GM12878 (cell line): ENCODE measurements at regions not wholly inside any gene's neighbourhood (a gene's known extent, or its start where the extent isn't known, plus 50 kb on each side); places are given as distances from the start of the nearest gene placed in this dataset.

Source experiments
- ATAC-seq: fragments of 200-7000 bp; cut with Tn5 transposase; 3 replicates; pipeline ENCODE4 v1.9.1; 2020; ENCODE audit warnings: mild to moderate bottlenecking, moderate library complexity
- BruUV-seq: library from RNA; stranded (reverse); fragments of 400-500 nt; replicated peaks from 2 replicates; lab custom pipeline; 2021; lab: Mats Ljungman, UMichigan
- CTCF ChIA-PET: fragments of 300-600 bp; sonication (Branson Sonifier 250); formaldehyde crosslinking; extraction: SDS; loops from one replicate; lab custom pipeline; 2021; ENCODE audit warnings: inconsistent platforms; lab: Yijun Ruan, JAX
- POLR2A ChIA-PET: fragments of 350-600 bp; formaldehyde crosslinking; extraction: SDS; loops from one replicate; lab custom pipeline; 2021; ENCODE audit warnings: inconsistent platforms; lab: Charles Lee
- RAD21 ChIA-PET: fragments of 300-600 bp; sonication (Branson Sonifier 250); formaldehyde crosslinking; loops from one replicate; lab custom pipeline; 2023; ENCODE audit warnings: antibody characterized with exemption; ENCODE audit not compliant: unreplicated experiment; lab: Charles Lee
- SMC1A ChIA-PET: fragments of 300-600 bp; sonication (Branson Sonifier 250); formaldehyde crosslinking; loops from one replicate; lab custom pipeline; 2023; ENCODE audit not compliant: unreplicated experiment, uncharacterized antibody; lab: Charles Lee
- DNase-seq: peaks from one replicate; pipeline ENCODE4 v3.0.0-alpha.2; 2011; ENCODE audit warnings: low read depth, low spot score
- FAIRE-seq: peaks from 3 replicates; lab custom pipeline; 2011; peaks lifted over from hg19 to GRCh38; lab: Jason Lieb, UNC
- H2AFZ ChIP-seq: 2 replicates; pipeline ENCODE4 v1.6.0; 2011; ENCODE audit warnings: low read depth, low read length, control low read depth; ENCODE audit not compliant: control insufficient read depth
- H3K27ac ChIP-seq: 2 replicates; pipeline ENCODE4 v1.5.1; 2011; ENCODE audit warnings: control low read depth; ENCODE audit not compliant: control insufficient read depth, insufficient read depth
- H3K27me3 ChIP-seq, 2 experiments: replicated peaks in 1 of 2; 2 replicates each; pipeline versions ENCODE4 v1.6.0 to v1.6.1; 2011; ENCODE audit warnings: low read length in 1 of 2; ENCODE audit not compliant: control insufficient read depth in 2 of 2, insufficient read depth in 2 of 2
- H3K36me3 ChIP-seq, 2 experiments: 2 replicates each; pipeline ENCODE4 v1.5.1; 2011; ENCODE audit warnings: low read length in 1 of 2; ENCODE audit not compliant: control insufficient read depth in 2 of 2, insufficient read depth in 2 of 2
- H3K4me1 ChIP-seq: 2 replicates; pipeline ENCODE4 v1.6.1; 2011; ENCODE audit warnings: mild to moderate bottlenecking, low read length, moderate library complexity, mixed read lengths; ENCODE audit not compliant: control insufficient read depth, insufficient read depth
- H3K4me2 ChIP-seq: 2 replicates; pipeline ENCODE4 v1.6.0; 2011; ENCODE audit warnings: control low read depth; ENCODE audit not compliant: control insufficient read depth, insufficient read depth
- H3K4me3 ChIP-seq: fragments of 200-600 bp; sonication (generic); 2 replicates; pipeline ENCODE4 v1.5.1; 2016
- H3K79me2 ChIP-seq: 2 replicates; pipeline ENCODE4 v1.6.0; 2011; ENCODE audit warnings: low read length; ENCODE audit not compliant: control insufficient read depth, insufficient read depth
- H3K9ac ChIP-seq: 2 replicates; pipeline ENCODE4 v1.8.0; 2011; ENCODE audit warnings: low read length, control low read depth, mixed read lengths; ENCODE audit not compliant: control insufficient read depth, insufficient read depth
- H3K9me3 ChIP-seq: replicated peaks from 3 replicates; pipeline ENCODE4 v1.5.1; 2011; ENCODE audit warnings: mild to moderate bottlenecking, low read length; ENCODE audit not compliant: control insufficient read depth, insufficient read depth
- H4K20me1 ChIP-seq: 2 replicates; pipeline ENCODE4 v1.6.0; 2011; ENCODE audit not compliant: control insufficient read depth, insufficient read depth
- CHD1 ChIP-seq: IDR thresholded peaks from 2 replicates; pipeline ENCODE4 v1.6.1; 2012; ENCODE audit warnings: low read depth, low read length, improper control_type of control experiment
- DPF2 ChIP-seq: fragments of 450-650 bp; IDR thresholded peaks from 2 replicates; pipeline ENCODE4 v1.6.1; 2017; ENCODE audit warnings: mild to moderate bottlenecking
- GATAD2B ChIP-seq: fragments of 450-650 bp; conservative IDR thresholded peaks from 2 replicates; pipeline ENCODE4 v1.6.1; 2017; ENCODE audit warnings: low read depth, mild to moderate bottlenecking, moderate library complexity
- IRF4 ChIP-seq: IDR thresholded peaks from 2 replicates; pipeline ENCODE4 v1.6.1; 2011; ENCODE audit warnings: low read depth, low read length
- NBN ChIP-seq: fragments of 450-650 bp; IDR thresholded peaks from 2 replicates; pipeline ENCODE4 v1.6.1; 2016
- PAX5 ChIP-seq: IDR thresholded peaks from 2 replicates; pipeline ENCODE4 v1.6.1; 2011; ENCODE audit warnings: low read depth, low read length, borderline replicate concordance
- PML ChIP-seq: IDR thresholded peaks from 2 replicates; pipeline ENCODE4 v1.6.1; 2012; ENCODE audit warnings: low read length, inconsistent platforms
- POLR2AphosphoS2 ChIP-seq: IDR thresholded peaks from 2 replicates; pipeline ENCODE4 v1.6.1; 2011; ENCODE audit warnings: low read depth, mild to moderate bottlenecking, low read length, improper control_type of control experiment, moderate library complexity
- RAD51 ChIP-seq: fragments of 450-650 bp; IDR thresholded peaks from 2 replicates; pipeline ENCODE4 v1.6.1; 2016; ENCODE audit warnings: moderate library complexity, mild to moderate bottlenecking, inconsistent platforms
- RBBP5 ChIP-seq: fragments of 200-600 bp; sonication (generic); conservative IDR thresholded peaks from 2 replicates; pipeline ENCODE4 v1.6.1; 2016
- SIX5 ChIP-seq: IDR thresholded peaks from 2 replicates; pipeline ENCODE4 v1.6.1; 2011; ENCODE audit warnings: mild to moderate bottlenecking, low read depth, low read length, moderate library complexity; ENCODE audit not compliant: severe bottlenecking
- SREBF2 ChIP-seq: IDR thresholded peaks from 2 replicates; pipeline ENCODE4 v1.6.1; 2012; ENCODE audit warnings: mild to moderate bottlenecking, low read length
- ZBED1 ChIP-seq: IDR thresholded peaks from 2 replicates; pipeline ENCODE4 v1.6.1; 2016; ENCODE audit warnings: borderline replicate concordance
- ZNF274 ChIP-seq: IDR thresholded peaks from one replicate; pipeline ENCODE4 v1.8.0; 2011; ENCODE audit not compliant: insufficient read length, insufficient read depth
- ZZZ3 ChIP-seq: IDR thresholded peaks from 2 replicates; pipeline ENCODE4 v1.6.1; 2011; ENCODE audit warnings: low read depth; ENCODE audit not compliant: control insufficient read depth, insufficient read length
- WGBS: methylation state at CpG from one replicate; pipeline ENCODE4 v1.1.6; 2016; ENCODE audit warnings: low lambda C conversion rate; ENCODE audit not compliant: insufficient replicate concordance, insufficient coverage; ENCODE audit errors: missing lambda C conversion rate; 5-methylcytosine and 5-hydroxymethylcytosine counted together
- in situ Hi-C: fragments of 300-500 bp; cut with MboI; formaldehyde crosslinking; loops from 9 replicates; pipeline ENCODE4 v1.14.3; 2018; ENCODE audit warnings: mixed read lengths
- intact Hi-C: fragments of 100-400 bp; cut with micrococcal nuclease; formaldehyde crosslinking; loops from one replicate; pipeline ENCODE4 v1.14.2; 2022; ENCODE audit not compliant: unreplicated experiment
- TF ChIP-seq, protein P1 (sequence below): fragments of 450-650 bp; IDR thresholded peaks from 2 replicates; pipeline ENCODE4 v1.6.1; 2017; ENCODE audit warnings: mild to moderate bottlenecking
- TF ChIP-seq, protein P2 (sequence below): fragments of 450-650 bp; IDR thresholded peaks from 2 replicates; pipeline ENCODE4 v1.6.1; 2016; ENCODE audit warnings: mild to moderate bottlenecking, moderate library complexity, borderline replicate concordance
- TF ChIP-seq, protein P3 (sequence below): fragments of 450-650 bp; formaldehyde crosslinking; IDR thresholded peaks from 2 replicates; pipeline ENCODE4 v1.5.0; 2022; ENCODE audit warnings: mild to moderate bottlenecking, missing genetic modification characterization

DNA sequence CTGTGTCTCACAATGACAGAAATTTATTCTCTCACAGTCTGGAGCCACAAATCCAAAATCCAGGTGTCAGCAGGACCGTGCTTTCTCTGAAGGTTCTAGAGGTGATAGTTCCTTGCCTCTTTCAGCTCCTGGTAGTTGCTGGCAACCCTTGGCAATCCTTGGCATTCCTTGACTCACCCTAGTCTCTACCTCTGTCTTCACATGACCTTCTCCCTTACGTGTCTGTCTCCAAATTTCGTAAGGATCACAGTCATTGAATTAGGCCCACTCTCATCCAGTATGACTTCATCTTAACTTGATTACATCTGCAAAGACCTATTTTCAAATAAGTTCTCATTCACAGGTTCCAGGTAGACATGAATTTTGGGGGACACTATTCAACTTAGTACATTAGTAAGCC, 143.1 kb downstream of the CEP57L1 start (continued):
- TF ChIP-seq, protein P1, sequence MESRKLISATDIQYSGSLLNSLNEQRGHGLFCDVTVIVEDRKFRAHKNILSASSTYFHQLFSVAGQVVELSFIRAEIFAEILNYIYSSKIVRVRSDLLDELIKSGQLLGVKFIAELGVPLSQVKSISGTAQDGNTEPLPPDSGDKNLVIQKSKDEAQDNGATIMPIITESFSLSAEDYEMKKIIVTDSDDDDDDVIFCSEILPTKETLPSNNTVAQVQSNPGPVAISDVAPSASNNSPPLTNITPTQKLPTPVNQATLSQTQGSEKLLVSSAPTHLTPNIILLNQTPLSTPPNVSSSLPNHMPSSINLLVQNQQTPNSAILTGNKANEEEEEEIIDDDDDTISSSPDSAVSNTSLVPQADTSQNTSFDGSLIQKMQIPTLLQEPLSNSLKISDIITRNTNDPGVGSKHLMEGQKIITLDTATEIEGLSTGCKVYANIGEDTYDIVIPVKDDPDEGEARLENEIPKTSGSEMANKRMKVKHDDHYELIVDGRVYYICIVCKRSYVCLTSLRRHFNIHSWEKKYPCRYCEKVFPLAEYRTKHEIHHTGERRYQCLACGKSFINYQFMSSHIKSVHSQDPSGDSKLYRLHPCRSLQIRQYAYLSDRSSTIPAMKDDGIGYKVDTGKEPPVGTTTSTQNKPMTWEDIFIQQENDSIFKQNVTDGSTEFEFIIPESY = no peak
- no peak for TF ChIP-seq GATAD2B
- TF ChIP-seq SREBF2 = no peak
- no peak for TF ChIP-seq PML

GRCh38 chr6:109237986-109238329, 142.7 kb downstream of the CEP57L1 start:
- FAIRE-seq = no peak
- no peak for ATAC-seq
- ChIA-PET SMC1A (no interaction called here), POLR2A (no interaction called here), RAD21 (no interaction called here), CTCF (no interaction called here)
- Histone ChIP-seq H3K27ac (no peak overlapping the region), H3K4me1 (no peaks in the 10 kb centered on the region), H3K79me2 (no peaks in the 10 kb centered on the region), H3K9ac (no peak overlapping the region), H3K36me3 (no peaks in the 10 kb centered on the region), H3K27me3 (no peaks in the 10 kb centered on the region; a peak in 1 of 4 replicates), H2AFZ (no peak overlapping the region), H4K20me1 (no peaks in the 10 kb centered on the region), H3K4me3 (no peak overlapping the region), H3K9me3 (no peaks in the 10 kb centered on the region), H3K4me2 (no peak overlapping the region)
- no peak for DNase-seq
- intact Hi-C loops (no loop called here), in situ Hi-C loops (no loop called here)
- TF ChIP-seq IRF4 = no peak
- TF ChIP-seq PAX5 = no peak
- TF ChIP-seq, protein P2, sequence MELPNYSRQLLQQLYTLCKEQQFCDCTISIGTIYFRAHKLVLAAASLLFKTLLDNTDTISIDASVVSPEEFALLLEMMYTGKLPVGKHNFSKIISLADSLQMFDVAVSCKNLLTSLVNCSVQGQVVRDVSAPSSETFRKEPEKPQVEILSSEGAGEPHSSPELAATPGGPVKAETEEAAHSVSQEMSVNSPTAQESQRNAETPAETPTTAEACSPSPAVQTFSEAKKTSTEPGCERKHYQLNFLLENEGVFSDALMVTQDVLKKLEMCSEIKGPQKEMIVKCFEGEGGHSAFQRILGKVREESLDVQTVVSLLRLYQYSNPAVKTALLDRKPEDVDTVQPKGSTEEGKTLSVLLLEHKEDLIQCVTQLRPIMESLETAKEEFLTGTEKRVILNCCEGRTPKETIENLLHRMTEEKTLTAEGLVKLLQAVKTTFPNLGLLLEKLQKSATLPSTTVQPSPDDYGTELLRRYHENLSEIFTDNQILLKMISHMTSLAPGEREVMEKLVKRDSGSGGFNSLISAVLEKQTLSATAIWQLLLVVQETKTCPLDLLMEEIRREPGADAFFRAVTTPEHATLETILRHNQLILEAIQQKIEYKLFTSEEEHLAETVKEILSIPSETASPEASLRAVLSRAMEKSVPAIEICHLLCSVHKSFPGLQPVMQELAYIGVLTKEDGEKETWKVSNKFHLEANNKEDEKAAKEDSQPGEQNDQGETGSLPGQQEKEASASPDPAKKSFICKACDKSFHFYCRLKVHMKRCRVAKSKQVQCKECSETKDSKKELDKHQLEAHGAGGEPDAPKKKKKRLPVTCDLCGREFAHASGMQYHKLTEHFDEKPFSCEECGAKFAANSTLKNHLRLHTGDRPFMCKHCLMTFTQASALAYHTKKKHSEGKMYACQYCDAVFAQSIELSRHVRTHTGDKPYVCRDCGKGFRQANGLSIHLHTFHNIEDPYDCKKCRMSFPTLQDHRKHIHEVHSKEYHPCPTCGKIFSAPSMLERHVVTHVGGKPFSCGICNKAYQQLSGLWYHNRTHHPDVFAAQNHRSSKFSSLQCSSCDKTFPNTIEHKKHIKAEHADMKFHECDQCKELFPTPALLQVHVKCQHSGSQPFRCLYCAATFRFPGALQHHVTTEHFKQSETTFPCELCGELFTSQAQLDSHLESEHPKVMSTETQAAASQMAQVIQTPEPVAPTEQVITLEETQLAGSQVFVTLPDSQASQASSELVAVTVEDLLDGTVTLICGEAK = no peak
- TF ChIP-seq ZZZ3 = no peak
- no peak for TF ChIP-seq CHD1
- TF ChIP-seq, protein P3, sequence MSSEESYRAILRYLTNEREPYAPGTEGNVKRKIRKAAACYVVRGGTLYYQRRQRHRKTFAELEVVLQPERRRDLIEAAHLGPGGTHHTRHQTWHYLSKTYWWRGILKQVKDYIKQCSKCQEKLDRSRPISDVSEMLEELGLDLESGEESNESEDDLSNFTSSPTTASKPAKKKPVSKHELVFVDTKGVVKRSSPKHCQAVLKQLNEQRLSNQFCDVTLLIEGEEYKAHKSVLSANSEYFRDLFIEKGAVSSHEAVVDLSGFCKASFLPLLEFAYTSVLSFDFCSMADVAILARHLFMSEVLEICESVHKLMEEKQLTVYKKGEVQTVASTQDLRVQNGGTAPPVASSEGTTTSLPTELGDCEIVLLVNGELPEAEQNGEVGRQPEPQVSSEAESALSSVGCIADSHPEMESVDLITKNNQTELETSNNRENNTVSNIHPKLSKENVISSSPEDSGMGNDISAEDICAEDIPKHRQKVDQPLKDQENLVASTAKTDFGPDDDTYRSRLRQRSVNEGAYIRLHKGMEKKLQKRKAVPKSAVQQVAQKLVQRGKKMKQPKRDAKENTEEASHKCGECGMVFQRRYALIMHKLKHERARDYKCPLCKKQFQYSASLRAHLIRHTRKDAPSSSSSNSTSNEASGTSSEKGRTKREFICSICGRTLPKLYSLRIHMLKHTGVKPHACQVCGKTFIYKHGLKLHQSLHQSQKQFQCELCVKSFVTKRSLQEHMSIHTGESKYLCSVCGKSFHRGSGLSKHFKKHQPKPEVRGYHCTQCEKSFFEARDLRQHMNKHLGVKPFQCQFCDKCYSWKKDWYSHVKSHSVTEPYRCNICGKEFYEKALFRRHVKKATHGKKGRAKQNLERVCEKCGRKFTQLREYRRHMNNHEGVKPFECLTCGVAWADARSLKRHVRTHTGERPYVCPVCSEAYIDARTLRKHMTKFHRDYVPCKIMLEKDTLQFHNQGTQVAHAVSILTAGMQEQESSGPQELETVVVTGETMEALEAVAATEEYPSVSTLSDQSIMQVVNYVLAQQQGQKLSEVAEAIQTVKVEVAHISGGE (CRISPR knock-in tag) = no peak
- TF ChIP-seq ZNF274 = no peak
- TF ChIP-seq ZBED1 = no peak
- no peak for TF ChIP-seq RAD51
- TF ChIP-seq DPF2 = no peak
- TF ChIP-seq NBN = no peak
- TF ChIP-seq POLR2AphosphoS2 = no peak
- no peak for TF ChIP-seq RBBP5
- no peak for TF ChIP-seq SIX5
- 55% methylated on average over 11 of the region's 11 CpGs for WGBS
- no TSS peak for BruUV-seq
